IMR-90 (cell line): ENCODE measurements at regions not wholly inside any gene's neighbourhood (a gene's known extent, or its start where the extent isn't known, plus 50 kb on each side); places are given as distances from the start of the nearest gene placed in this dataset.

Source experiments
- ATAC-seq: fragments of 200-7000 bp; cut with Tn5 transposase; 2 replicates; pipeline ENCODE4 v1.9.1; 2020; ENCODE audit warnings: low read depth, mild to moderate bottlenecking, moderate library complexity
- BruUV-seq: library from RNA; stranded (reverse); fragments of 400-500 nt; replicated peaks from 2 replicates; lab custom pipeline; 2021; lab: Mats Ljungman, UMichigan
- CTCF ChIA-PET: fragments of 300-600 bp; formaldehyde crosslinking; extraction: SDS; loops from one replicate; lab custom pipeline; 2021; ENCODE audit warnings: antibody characterized with exemption; lab: Yijun Ruan, JAX
- POLR2A ChIA-PET: fragments of 300-600 bp; sonication (Branson Sonifier 250); formaldehyde crosslinking; loops from one replicate; lab custom pipeline; 2022; ENCODE audit warnings: antibody characterized with exemption; ENCODE audit not compliant: unreplicated experiment; lab: Charles Lee
- DNase-seq: peaks from one replicate; pipeline ENCODE4 v3.0.0; 2013
- H2AFZ ChIP-seq: replicated peaks from 2 replicates; pipeline ENCODE3; 2013; ENCODE audit warnings: low read length, mild to moderate bottlenecking; ENCODE audit not compliant: poor library complexity
- H2AK5ac ChIP-seq: 2 replicates; pipeline ENCODE4 v1.6.1; 2013; ENCODE audit warnings: low read depth, low read length, inconsistent platforms
- H2AK9ac ChIP-seq: replicated peaks from 2 replicates; pipeline ENCODE3; 2013; ENCODE audit warnings: mild to moderate bottlenecking, low read depth, low read length, moderate library complexity; ENCODE audit not compliant: poor library complexity
- H2BK120ac ChIP-seq: 2 replicates; pipeline ENCODE4 v1.6.1; 2013; ENCODE audit warnings: low read depth, low read length, inconsistent platforms
- H2BK15ac ChIP-seq: 3 replicates; pipeline ENCODE4 v1.6.1; 2013; ENCODE audit warnings: low read depth, low read length, inconsistent platforms
- H2BK20ac ChIP-seq: 2 replicates; pipeline ENCODE4 v1.6.1; 2013; ENCODE audit warnings: low read depth, mild to moderate bottlenecking, inconsistent platforms, low read length, moderate library complexity
- H2BK5ac ChIP-seq: 2 replicates; pipeline ENCODE4 v1.6.1; 2013; ENCODE audit warnings: mild to moderate bottlenecking, low read depth, low read length, inconsistent platforms; ENCODE audit not compliant: poor library complexity, severe bottlenecking
- H3K14ac ChIP-seq: replicated peaks from 2 replicates; pipeline ENCODE4 v1.6.1; 2013; ENCODE audit warnings: low read depth, low read length, inconsistent platforms
- H3K18ac ChIP-seq: 2 replicates; pipeline ENCODE4 v1.6.1; 2013; ENCODE audit warnings: low read depth, low read length, control low read depth
- H3K23ac ChIP-seq: 2 replicates; pipeline ENCODE4 v1.6.1; 2013; ENCODE audit warnings: low read depth, low read length, inconsistent platforms
- H3K27ac ChIP-seq: 2 replicates; pipeline ENCODE4 v1.5.1; 2013; ENCODE audit warnings: mild to moderate bottlenecking, control low read depth, low read length; ENCODE audit not compliant: insufficient read depth
- H3K27me3 ChIP-seq: 2 replicates; pipeline ENCODE4 v1.6.1; 2013; ENCODE audit warnings: low read length; ENCODE audit not compliant: control insufficient read depth, insufficient read depth
- H3K36me3 ChIP-seq: 2 replicates; pipeline ENCODE4 v1.6.1; 2013; ENCODE audit warnings: low read length, mixed read lengths; ENCODE audit not compliant: control insufficient read depth, insufficient read depth
- H3K4ac ChIP-seq: 2 replicates; pipeline ENCODE4 v1.6.1; 2013; ENCODE audit warnings: low read depth, low read length, inconsistent platforms
- H3K4me1 ChIP-seq: 2 replicates; pipeline ENCODE4 v1.6.1; 2013; ENCODE audit warnings: low read length, mixed read lengths; ENCODE audit not compliant: control insufficient read depth, insufficient read depth
- H3K4me2 ChIP-seq: 2 replicates; pipeline ENCODE4 v1.6.1; 2013; ENCODE audit warnings: low read depth, mild to moderate bottlenecking, control low read depth, low read length, moderate library complexity
- H3K4me3 ChIP-seq: 2 replicates; pipeline ENCODE4 v1.5.1; 2013; ENCODE audit warnings: low read depth, mild to moderate bottlenecking, control low read depth, low read length, moderate library complexity; ENCODE audit not compliant: insufficient read depth
- H3K56ac ChIP-seq: 2 replicates; pipeline ENCODE4 v1.6.1; 2013; ENCODE audit warnings: low read length, inconsistent platforms; ENCODE audit not compliant: insufficient read depth; ENCODE audit errors: extremely low read depth
- H3K79me1 ChIP-seq, 2 experiments: 2 replicates each; pipeline ENCODE4 v1.6.1; 2013; ENCODE audit warnings: low read length in 2 of 2, inconsistent platforms in 1 of 2, low read depth in 1 of 2
- H3K9ac ChIP-seq: 2 replicates; pipeline ENCODE4 v1.6.1; 2013; ENCODE audit warnings: low read depth, low read length, control low read depth
- H3K9me1 ChIP-seq: 2 replicates; pipeline ENCODE4 v1.6.1; 2013; ENCODE audit warnings: low read length, inconsistent platforms; ENCODE audit not compliant: insufficient read depth
- H3K9me3 ChIP-seq: 2 replicates; pipeline ENCODE4 v1.6.1; 2013; ENCODE audit warnings: low read length; ENCODE audit not compliant: control insufficient read depth, insufficient read depth
- H4K20me1 ChIP-seq: 2 replicates; pipeline ENCODE4 v1.6.1; 2013; ENCODE audit warnings: low read length, inconsistent platforms; ENCODE audit not compliant: insufficient read depth
- H4K5ac ChIP-seq: 2 replicates; pipeline ENCODE4 v1.6.1; 2013; ENCODE audit warnings: mild to moderate bottlenecking, low read depth, low read length, control low read depth
- H4K8ac ChIP-seq, 2 experiments: 2 replicates each; pipeline ENCODE4 v1.6.1; 2013; ENCODE audit warnings: low read depth in 2 of 2, low read length in 2 of 2, control low read depth in 1 of 2, inconsistent platforms in 1 of 2
- H4K91ac ChIP-seq: 2 replicates; pipeline ENCODE4 v1.6.1; 2013; ENCODE audit warnings: low read depth, low read length, inconsistent platforms; ENCODE audit not compliant: insufficient read depth
- BHLHE40 ChIP-seq: fragments of 150-350 bp; IDR thresholded peaks from 2 replicates; pipeline ENCODE4 v1.6.1; 2016; ENCODE audit warnings: mild to moderate bottlenecking, low read depth, low read length
- CEBPB ChIP-seq: IDR thresholded peaks from 2 replicates; pipeline ENCODE4 v1.6.1; 2012; ENCODE audit warnings: low read depth, low read length, improper control_type of control experiment
- CHD1 ChIP-seq: IDR thresholded peaks from 2 replicates; pipeline ENCODE4 v1.6.1; 2012; ENCODE audit warnings: low read depth, low read length, improper control_type of control experiment
- FOS ChIP-seq: fragments of 150-350 bp; IDR thresholded peaks from 2 replicates; pipeline ENCODE4 v1.6.1; 2016; ENCODE audit warnings: low read depth, low read length
- MAFK ChIP-seq: IDR thresholded peaks from 2 replicates; pipeline ENCODE4 v1.6.1; 2012; ENCODE audit warnings: low read depth, low read length, improper control_type of control experiment
- MAZ ChIP-seq: IDR thresholded peaks from 2 replicates; pipeline ENCODE4 v1.6.1; 2012; ENCODE audit warnings: low read depth, mild to moderate bottlenecking, low read length, improper control_type of control experiment, moderate library complexity, borderline replicate concordance
- MXI1 ChIP-seq: IDR thresholded peaks from 2 replicates; pipeline ENCODE4 v1.6.1; 2012; ENCODE audit warnings: low read depth, mild to moderate bottlenecking, low read length, moderate library complexity, borderline replicate concordance
- NFE2L2 ChIP-seq: fragments of 150-350 bp; IDR thresholded peaks from 2 replicates; pipeline ENCODE4 v1.6.1; 2016; ENCODE audit warnings: low read depth, mild to moderate bottlenecking, low read length
- POLR2A ChIP-seq: IDR thresholded peaks from 2 replicates; pipeline ENCODE4 v1.6.1; 2012; ENCODE audit warnings: mild to moderate bottlenecking, low read depth, low read length
- RAD21 ChIP-seq: IDR thresholded peaks from 2 replicates; pipeline ENCODE4 v1.6.1; 2012; ENCODE audit warnings: low read length, improper control_type of control experiment
- RCOR1 ChIP-seq: IDR thresholded peaks from 2 replicates; pipeline ENCODE4 v1.6.1; 2012; ENCODE audit warnings: mild to moderate bottlenecking, low read length, improper control_type of control experiment; ENCODE audit not compliant: insufficient replicate concordance
- RFX5 ChIP-seq: IDR thresholded peaks from 2 replicates; pipeline ENCODE4 v1.8.0; 2012; ENCODE audit warnings: low read depth, mild to moderate bottlenecking, low read length, moderate library complexity
- SMC3 ChIP-seq: fragments of 150-350 bp; IDR thresholded peaks from 2 replicates; pipeline ENCODE4 v1.6.1; 2016; ENCODE audit warnings: low read depth, mild to moderate bottlenecking, antibody characterized with exemption, low read length, moderate library complexity
- USF2 ChIP-seq: fragments of 150-350 bp; IDR thresholded peaks from 2 replicates; pipeline ENCODE4 v1.6.1; 2017; ENCODE audit warnings: mild to moderate bottlenecking, antibody characterized with exemption, low read length, low read depth
- dilution Hi-C: fragments of 300-500 bp; cut with HindIII; formaldehyde crosslinking; loops from one replicate; pipeline ENCODE4 v1.14.3; 2018; ENCODE audit warnings: low sequenced_read_pairs; ENCODE audit not compliant: unreplicated experiment
- in situ Hi-C: fragments of 300-500 bp; cut with MboI; formaldehyde crosslinking; loops from 3 replicates; pipeline ENCODE4 v1.14.3; 2019; ENCODE audit warnings: low sequenced_read_pairs, inconsistent platforms, mixed read lengths
- intact Hi-C: fragments of 100-400 bp; cut with micrococcal nuclease; formaldehyde crosslinking; loops from 2 replicates; pipeline ENCODE4 v1.10.0; 2022
- TF ChIP-seq, protein P1 (sequence below): conservative IDR thresholded peaks from 2 replicates; pipeline ENCODE4 v1.5.1; 2012; ENCODE audit warnings: mild to moderate bottlenecking, low read depth, low read length, improper control_type of control experiment
- TF ChIP-seq, protein P2 (sequence below): fragments of 150-350 bp; IDR thresholded peaks from 2 replicates; pipeline ENCODE4 v1.6.1; 2016; ENCODE audit warnings: low read depth, mild to moderate bottlenecking, low read length, moderate library complexity, borderline replicate concordance

GRCh38 chr12:92370828-92371227, 225.2 kb upstream of the BTG1 start:
- no peak overlapping the region for H2AK5ac ChIP-seq
- no peak overlapping the region for H3K9ac ChIP-seq
- H3K4me3 ChIP-seq = no peak overlapping the region
- intact Hi-C loops (no loop called here), in situ Hi-C loops (no loop called here), dilution Hi-C loops (no loop called here)
- H2BK5ac ChIP-seq = no peak overlapping the region
- H2AFZ ChIP-seq = no peak overlapping the region
- H3K9me1 ChIP-seq = no peaks in the 10 kb centered on the region
- no peak overlapping the region for H3K4me2 ChIP-seq
- no peak overlapping the region for H2AK9ac ChIP-seq
- no peak overlapping the region for H3K23ac ChIP-seq
- no peak overlapping the region for H2BK15ac ChIP-seq
- BruUV-seq = no TSS peak
- no peaks in the 10 kb centered on the region for H3K9me3 ChIP-seq
- H3K27me3 ChIP-seq = peaks cover 2% of the 10 kb centered on the region
- H3K27ac ChIP-seq = no peak overlapping the region
- H3K4ac ChIP-seq = no peak overlapping the region
- no peaks in the 10 kb centered on the region for H3K79me1 ChIP-seq
- no peak overlapping the region for H4K91ac ChIP-seq
- H3K14ac ChIP-seq = no peak overlapping the region
- DNase-seq (no peak), ATAC-seq (no peak)
- no peaks in the 10 kb centered on the region for H4K20me1 ChIP-seq
- ChIA-PET CTCF (no interaction called here), POLR2A (no interaction called here)
- H3K18ac ChIP-seq = no peak overlapping the region
- H3K36me3 ChIP-seq = no peaks in the 10 kb centered on the region
- no peaks in the 10 kb centered on the region for H3K4me1 ChIP-seq
- no peak overlapping the region for H4K5ac ChIP-seq
- no peak overlapping the region for H4K8ac ChIP-seq
- H2BK20ac ChIP-seq = no peak overlapping the region
- H2BK120ac ChIP-seq = no peak overlapping the region
- no peak for TF ChIP-seq RFX5
- TF ChIP-seq CHD1 = no peak
- no peak for TF ChIP-seq CEBPB
- no peak for TF ChIP-seq MAFK
- no peak for TF ChIP-seq SMC3
- TF ChIP-seq, protein P1, sequence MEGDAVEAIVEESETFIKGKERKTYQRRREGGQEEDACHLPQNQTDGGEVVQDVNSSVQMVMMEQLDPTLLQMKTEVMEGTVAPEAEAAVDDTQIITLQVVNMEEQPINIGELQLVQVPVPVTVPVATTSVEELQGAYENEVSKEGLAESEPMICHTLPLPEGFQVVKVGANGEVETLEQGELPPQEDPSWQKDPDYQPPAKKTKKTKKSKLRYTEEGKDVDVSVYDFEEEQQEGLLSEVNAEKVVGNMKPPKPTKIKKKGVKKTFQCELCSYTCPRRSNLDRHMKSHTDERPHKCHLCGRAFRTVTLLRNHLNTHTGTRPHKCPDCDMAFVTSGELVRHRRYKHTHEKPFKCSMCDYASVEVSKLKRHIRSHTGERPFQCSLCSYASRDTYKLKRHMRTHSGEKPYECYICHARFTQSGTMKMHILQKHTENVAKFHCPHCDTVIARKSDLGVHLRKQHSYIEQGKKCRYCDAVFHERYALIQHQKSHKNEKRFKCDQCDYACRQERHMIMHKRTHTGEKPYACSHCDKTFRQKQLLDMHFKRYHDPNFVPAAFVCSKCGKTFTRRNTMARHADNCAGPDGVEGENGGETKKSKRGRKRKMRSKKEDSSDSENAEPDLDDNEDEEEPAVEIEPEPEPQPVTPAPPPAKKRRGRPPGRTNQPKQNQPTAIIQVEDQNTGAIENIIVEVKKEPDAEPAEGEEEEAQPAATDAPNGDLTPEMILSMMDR = no peak
- TF ChIP-seq RAD21 = no peak
- TF ChIP-seq NFE2L2 = no peak
- TF ChIP-seq BHLHE40 = no peak
- TF ChIP-seq MAZ = no peak
- TF ChIP-seq FOS = no peak
- TF ChIP-seq USF2 = no peak
- no peak for TF ChIP-seq POLR2A
- no peak for TF ChIP-seq MXI1
- TF ChIP-seq, protein P2, sequence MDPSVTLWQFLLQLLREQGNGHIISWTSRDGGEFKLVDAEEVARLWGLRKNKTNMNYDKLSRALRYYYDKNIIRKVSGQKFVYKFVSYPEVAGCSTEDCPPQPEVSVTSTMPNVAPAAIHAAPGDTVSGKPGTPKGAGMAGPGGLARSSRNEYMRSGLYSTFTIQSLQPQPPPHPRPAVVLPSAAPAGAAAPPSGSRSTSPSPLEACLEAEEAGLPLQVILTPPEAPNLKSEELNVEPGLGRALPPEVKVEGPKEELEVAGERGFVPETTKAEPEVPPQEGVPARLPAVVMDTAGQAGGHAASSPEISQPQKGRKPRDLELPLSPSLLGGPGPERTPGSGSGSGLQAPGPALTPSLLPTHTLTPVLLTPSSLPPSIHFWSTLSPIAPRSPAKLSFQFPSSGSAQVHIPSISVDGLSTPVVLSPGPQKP = no peak
- no peak for TF ChIP-seq RCOR1
- no peak overlapping the region for H3K56ac ChIP-seq
